ENCODE measurements at regions not wholly inside any gene's neighbourhood (a gene's known extent, or its start where the extent isn't known, plus 50 kb on each side); places are given as distances from the start of the nearest gene placed in this dataset.
"Not testable (repeated sequence)": the region's sequence is repeated elsewhere in the genome, so short reads cannot be mapped to it uniquely, and the experiment has no call there.

DNA sequence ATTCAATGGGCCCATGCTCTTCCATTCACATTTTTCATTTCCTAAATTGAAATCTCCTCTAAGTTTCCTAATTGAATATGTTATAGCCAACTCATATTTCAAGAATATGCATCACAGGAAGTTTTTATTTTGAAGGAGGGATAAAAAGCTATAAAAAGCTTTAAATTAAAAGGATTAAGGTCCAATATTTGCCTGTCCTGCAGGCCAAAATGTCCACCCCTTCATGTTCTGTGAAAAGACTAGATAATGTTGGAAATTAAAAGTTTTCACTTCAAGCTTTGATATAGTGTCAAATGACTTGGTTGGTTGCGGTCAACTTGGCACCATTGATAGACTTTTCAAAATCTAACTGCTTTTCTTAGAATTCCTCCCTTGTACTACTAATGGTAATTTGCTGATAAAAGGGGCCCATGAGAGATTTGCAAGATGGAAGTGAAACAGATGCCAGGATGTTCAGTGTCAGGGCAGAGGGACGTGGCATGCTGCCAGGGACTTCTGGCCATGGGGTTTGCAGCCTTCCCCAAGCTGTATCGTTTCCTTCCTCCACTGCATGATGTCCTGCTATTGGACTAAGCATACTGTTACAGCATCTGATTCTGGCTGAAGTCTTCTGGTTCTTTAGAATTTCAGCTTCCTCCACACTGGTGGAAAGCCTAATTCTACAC lies 547.3 kb upstream of the MIR17HG start:
- no peak for DNase-seq

DNA sequence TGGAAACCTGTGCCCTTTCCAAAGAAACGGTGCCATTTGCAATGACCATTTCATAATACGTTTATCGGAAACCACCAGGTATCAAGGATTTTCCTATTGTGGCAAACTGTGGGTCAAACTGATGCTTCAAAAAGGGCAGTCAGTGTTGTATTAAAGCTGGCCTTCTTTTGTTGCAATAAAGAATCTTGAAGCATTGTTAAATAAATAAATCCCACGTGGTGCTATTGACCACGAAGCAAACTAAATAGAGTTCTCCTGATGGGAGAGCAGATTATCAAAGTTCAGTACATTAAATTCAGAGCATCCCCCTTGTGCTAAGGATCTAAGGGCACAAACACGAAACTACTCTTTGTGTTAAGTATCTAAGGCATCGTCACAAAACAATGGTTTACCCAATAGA lies 545.9 kb upstream of the MIR17HG start:
- no peak for DNase-seq

DNA sequence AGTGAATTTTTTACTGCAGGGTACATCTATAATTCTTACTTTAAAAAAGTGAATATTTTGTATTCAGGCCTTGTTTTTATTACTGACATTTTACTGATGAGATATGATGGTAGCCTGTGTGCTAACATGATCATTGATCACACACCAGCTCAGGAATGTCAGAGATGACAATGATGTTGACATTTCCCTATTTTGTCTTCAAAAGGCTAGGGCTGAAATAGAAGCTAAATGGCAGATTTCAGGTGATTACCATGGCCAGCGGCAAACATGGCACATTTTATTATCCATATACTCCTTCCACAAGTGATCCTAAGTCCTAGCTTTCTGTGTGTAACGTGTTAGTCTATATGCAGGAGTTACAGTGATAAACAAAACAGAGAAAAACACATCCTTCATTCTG lies 544.3 kb upstream of the MIR17HG start:
- DNase-seq: no peak

DNA sequence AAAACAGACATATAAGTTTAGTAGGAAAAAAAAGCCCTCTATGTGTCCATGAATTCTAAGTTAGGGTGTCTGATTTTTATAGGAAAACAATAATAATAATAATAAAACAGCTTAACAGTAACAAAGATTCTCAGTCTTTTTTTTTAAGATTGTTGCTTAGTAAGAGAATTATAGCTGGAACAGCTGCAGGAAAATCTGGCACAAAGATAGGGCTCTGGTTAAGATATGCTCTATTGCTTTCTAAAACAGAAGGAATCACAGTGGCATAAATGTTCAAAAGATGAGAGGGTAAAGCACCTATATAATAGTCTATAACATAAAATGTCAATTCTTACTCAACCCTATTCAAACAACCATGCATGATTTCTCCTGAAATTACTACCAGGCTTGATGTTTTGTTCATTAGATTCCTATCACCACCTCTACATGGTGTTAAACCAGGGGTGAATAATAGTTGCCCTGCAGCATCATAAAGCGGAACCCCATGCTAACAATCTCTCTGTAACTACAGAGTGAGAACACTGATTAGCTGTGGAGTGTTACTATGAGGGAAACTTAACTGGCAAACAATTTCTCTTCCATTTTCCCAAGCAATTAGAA lies 541.4 kb upstream of the MIR17HG start:
- DNase-seq: no peak

DNA sequence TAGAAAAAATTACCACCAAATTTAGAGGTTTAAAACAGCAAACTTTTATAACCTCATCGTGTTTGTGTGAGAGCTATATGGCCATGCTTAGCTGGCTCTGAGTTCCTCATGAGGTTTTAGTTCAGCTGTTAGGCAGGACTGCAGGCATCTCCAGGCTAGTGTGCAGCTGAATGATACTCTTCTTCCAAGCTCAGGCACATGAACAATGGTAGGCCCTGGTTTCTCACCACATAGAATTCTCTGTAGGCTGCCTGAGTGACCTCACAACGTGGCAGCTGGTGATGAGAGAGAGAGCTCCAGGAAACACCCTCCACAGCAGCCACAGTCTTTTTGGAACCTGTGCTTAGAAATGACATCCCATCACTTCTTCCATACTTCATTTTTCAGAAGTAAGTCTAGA lies 540.6 kb upstream of the MIR17HG start:
- no peak for DNase-seq

DNA sequence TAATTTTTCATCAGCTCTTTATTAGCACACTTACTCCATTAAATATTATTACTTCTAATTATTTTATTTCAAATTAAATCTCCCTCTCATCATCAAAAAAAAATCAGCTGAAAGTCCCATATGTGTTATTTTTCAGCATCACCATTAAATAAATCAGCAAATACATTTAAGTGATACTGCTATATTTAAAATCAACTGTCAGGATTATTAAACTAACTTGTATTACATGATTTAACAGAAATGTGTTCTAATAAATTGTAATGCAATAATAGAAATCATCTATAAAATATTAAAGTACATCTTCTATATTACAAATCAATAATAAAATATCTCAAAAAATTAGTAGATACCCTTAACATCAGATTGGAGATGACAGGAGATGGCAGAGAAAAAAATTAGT lies 538.6 kb upstream of the MIR17HG start:
- no peak for DNase-seq

DNA sequence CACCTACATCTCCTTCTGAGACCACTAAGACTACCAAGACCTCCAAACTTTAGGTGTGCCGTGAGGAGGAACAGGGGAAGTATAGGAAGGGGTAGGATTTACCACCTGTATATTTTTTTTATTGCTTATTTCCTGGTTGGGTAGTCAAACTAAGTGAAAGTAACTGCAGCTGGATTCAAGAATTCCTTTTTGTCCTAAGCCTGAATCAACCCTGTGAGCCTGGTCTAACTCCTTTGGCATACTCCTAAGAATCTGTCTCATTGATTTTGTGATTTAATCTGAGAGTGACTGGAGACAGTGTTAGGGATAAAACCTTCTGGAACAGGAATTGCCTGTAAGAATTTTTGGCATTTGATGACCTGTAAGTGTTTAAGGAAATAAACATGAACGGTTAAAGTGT lies 523.5 kb upstream of the MIR17HG start:
- no peak for DNase-seq

DNA sequence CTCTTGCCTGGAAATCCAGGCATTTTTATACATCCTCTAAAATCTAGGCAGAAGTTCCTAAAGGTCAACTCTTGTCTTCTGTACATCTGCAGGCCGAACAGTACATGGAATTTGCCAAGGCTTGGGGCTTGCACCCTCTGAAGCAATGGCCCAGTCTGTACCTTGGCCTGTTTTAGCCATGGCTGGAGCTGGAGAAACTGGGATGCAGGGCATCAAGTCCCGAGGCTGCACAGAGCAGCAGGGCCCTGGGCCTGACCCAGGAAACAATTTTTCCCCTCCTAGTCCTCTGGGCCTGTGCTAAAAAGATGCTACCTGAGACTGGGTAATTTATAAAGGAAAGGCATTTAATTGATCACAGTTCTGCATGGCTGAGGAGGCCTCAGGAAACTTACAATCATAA lies 520.8 kb upstream of the MIR17HG start:
- no peak for DNase-seq

DNA sequence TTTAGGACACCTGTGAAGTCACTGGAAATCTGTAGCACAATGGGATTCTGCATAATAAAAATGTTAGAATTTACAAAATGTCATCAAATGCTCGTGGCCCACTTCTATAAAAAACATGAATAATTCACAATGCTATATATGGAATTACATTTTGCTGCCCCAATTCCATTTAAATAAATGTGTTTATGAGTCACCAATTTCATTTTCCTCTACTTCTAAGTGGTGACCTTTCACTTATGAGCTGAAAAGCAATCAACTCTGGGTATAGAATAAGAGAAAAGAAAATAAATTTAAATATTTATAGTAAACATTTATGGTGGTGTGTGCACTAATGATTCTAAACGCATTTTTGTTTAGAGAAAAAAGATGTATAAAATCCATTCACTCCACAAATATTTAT lies 516.7 kb upstream of the MIR17HG start:
- no peak for DNase-seq

DNA sequence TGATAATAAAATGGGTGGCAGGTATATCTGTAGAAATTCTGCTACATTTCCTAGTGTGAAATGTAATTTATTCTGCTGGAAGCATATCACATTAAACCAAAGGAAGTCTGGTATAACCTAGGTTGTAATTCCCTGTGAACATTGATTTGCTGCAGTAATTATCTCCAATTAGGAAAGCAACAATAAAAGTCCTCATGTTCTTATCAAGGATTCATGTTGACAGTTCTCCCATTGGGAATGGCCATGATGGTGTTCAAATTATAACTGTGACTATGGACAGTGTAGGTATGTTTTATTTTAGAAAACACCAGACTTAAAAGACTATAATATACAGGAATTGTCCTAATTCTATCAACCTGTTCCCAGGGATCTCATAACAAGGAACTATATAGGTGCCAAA lies 513.5 kb upstream of the MIR17HG start:
- no peak for DNase-seq

DNA sequence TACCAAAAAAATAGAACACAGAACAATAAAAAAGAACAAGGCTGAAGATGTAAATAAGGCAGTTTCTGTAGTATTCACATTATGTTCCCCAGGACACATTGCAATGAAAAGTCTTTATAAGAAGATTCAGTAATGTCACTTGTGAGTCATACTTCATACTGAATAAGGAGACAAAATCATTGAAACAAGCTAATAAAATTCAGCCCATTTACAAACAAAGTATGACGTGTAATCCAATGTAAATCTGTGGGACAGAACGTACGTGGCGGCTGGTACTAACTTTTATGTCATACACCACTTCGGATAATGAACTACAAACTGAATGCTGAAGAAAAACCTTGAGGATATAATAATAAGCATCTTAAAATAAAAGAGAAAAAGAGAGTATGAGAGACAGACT lies 512.8 kb upstream of the MIR17HG start:
- DNase-seq: no peak

DNA sequence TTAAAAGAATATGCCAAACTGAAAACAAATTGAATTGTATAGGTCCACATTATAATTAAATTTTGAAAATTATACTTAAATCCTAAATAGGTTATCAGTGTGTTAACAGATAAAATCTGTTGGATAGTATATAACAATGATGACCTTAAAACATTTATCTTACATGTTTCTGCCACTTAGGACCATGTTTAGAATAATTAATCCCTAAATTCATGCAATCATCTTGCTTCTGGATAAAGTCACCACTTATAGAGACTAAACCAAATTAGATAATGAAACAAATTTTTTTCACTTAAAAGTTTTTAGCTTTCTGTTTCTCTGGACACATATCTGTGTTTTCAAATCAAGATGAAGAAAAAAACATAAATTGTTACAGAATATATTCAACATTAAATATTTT lies 511.7 kb upstream of the MIR17HG start:
- no peak for DNase-seq

DNA sequence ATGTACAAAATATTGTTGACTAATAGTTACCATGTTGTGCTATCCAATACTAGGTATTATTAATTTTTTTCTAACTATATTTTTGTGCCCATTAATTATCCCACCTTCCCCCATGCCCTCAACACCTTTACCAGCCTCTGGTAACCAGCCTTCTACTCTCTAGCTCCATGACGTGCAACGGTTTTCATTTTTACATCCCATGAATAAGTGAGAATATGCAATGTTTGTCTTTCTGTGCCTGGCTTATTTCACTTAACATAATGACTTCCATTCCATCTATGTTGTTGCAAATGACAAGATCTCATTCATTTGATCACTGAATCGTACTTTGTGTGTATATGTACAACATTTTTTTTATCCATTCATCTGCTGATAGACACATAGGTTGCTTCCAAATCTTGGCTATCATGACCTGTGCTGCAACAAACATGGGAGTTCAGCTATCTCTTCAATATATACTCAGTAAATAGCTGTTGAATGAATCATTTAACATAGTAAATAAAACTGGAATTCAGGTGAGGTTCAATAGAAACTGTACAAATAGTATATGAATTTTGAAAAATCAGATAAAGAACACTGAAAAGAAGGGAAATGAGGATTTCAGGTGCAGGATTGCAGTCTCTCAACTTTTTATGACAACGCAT lies 509.0 kb upstream of the MIR17HG start:
- no peak for DNase-seq

DNA sequence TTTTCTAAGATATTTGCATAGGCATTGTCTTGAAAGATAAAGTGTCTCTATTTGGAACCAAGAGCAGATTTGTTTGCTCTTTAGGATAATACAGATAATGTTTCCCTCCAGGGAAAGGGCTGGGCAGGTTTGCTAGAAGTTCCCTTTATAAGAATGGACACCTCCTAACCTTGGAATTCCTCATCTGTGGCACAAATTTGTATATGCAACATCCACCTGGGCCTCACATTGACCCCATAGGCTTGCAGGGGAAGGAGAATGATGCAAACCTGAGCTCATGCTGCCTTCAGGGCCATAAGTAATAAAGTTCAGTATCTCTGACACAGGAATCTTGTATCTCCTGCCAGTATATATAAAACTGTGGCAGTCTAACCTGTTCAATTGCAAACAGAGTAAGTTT lies 508.4 kb upstream of the MIR17HG start:
- no peak for DNase-seq

DNA sequence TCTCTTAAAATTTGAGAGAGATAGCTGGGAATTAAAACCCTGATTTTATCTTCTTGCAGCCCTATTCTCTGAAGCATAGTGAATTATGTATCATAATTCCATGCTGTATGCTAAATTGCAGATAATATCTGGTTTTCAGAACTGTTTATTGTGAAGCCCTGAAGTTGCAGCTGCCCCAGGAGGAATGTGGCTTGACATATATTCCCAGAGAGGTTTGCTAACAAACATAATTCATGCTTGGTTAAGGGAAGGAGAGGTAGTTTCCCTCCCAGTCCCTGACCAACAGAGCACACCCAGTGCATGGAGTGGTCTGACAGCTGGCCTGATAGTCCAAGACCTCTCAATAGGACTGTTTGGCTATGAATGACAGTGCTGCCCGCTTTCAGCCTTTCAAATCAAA lies 500.6 kb upstream of the MIR17HG start:
- no peak for DNase-seq

DNA sequence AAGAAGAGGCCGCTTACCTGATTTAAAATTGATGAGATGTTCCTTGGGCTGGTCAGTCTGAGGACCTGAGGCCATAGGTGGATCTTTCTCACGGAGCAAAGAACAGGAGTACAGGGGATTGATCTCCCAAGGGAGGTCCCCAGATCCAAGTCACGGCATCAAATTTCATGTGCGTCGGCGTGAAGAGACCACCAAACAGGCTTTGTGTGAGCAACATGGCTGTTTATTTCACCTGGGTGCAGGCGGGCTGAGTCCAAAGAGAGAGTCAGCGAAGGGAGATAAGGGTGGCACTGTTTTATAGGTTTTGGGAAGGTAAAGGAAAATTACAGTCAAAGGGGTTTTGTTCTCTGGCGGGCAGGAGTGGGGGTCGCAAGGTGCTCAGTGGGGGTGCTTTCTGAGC lies 493.8 kb upstream of the MIR17HG start:
- not testable (repeated sequence) for DNase-seq

DNA sequence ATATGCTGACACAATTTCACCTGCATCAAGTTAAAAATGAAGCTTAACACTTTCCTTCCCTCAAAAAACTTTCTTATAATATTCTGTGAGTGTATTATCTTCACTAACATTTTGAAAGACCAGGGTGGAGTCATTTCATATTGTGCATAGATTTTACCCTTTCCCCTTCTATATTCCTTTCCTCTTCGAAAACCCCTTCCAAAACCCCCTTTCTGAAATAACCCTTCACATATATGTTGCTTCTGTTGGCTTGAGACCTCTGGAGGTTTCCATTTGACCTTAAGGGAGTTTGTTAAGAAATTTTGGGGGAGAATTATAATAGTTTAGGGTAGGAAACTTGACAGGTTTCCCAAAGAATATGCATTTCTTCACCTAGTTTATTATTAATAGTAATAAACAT lies 489.6 kb upstream of the MIR17HG start:
- no peak for DNase-seq

DNA sequence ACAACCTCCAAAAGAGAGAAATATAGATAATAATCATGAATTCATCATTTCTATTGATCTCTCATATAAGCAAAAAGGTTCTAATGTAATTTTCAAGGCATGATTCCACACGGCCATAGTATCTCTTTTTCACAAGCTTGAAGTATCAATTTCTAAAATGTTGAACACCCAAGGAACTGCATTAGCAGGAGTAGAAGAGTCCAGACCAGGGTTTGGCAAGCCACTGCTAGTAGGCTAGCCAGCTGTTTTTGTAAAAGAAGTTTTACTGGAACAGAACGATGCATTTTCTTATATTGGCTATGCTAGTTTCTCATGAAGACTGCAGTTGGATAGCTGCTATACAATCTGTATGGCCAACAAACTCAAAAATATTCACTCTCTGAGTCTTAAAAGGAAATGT lies 481.5 kb upstream of the MIR17HG start:
- no peak for DNase-seq

DNA sequence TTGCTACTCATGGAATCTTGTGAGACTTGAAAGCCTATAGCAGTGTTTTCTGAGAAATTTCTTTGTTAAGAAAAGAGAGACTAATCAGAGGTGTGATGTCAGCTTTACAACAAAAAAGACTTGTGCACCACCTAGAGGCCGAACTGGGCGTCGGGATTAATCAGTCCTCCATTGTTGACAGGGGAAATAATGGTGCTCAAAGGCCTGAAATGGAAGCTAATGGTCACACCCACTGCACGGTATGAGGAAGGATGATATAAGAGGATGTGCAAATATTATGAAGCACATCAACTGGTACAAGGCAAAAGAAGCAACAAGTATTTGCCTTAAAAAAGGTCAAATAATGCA lies 480.2 kb upstream of the MIR17HG start:
- DNase-seq: peak; percentile 29

DNA sequence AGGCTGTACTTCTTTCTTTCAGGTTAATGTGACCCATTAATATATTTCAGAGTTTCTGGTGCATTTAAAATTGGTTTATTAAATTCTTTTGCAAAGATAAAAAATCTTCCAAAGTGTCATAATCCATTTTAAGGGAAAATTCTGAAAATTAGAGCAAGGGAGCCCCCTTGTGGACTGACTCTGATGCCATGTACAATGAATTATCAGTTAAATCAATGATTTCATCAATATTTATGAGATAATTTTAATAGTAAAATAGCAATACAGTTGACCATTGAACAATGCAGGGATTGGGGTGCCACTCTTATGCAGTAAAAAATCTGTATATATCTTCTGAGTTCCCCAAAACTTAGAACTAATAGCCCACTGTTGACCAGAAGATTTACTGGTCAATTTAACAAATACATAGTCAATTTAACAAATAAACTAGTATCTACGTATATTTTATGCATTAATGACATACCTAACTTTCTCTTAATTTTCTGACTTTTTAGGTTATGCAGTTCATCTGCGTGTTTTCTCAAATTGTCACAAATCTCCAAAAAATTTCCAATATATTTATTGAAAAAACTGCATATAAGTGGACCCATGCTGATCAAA lies 479.1 kb upstream of the MIR17HG start:
- DNase-seq: no peak

DNA sequence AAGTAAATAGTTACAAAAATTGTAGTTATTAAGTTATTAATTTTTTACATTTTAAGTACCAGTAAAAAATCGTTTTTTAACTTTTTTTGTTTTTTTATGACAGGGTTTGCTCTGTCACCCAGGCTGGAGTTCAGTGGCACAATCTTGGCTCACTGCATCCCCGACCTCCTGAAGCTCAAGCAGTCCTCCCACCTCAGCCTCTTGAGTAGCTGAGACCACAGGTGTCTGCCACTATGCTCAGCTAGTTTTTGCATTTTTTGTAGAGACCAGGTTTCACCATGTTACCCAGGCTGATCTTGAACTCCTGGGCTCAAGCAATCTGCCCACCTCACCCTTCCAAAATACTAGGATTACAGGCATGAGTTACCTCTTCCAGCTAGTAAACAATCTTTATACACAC lies 477.9 kb upstream of the MIR17HG start:
- no peak for DNase-seq

DNA sequence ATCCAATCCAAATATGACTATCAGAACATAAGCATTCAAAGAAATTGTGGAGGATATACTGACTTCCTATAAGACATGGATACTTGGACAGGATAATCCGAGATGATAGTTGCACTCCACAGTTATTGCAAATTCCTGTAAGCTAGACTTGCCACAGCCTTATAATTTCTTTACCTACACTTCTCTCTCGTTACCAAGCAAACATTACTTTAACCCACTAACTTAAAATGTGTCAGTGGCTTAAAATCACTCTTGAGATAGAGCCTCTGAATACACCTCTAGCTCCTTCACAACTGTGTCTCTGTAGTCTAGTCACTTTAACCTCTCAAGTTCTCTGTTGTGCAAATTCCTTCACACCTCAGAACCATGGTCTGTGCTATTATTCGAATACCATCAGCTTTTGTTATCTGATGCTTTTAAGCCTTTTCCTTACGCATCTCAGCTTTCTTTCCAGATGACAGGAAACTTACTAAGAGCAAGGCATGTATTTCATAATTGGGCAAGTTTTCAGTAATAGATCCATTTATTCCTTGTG lies 474.9 kb upstream of the MIR17HG start:
- DNase-seq: no peak

DNA sequence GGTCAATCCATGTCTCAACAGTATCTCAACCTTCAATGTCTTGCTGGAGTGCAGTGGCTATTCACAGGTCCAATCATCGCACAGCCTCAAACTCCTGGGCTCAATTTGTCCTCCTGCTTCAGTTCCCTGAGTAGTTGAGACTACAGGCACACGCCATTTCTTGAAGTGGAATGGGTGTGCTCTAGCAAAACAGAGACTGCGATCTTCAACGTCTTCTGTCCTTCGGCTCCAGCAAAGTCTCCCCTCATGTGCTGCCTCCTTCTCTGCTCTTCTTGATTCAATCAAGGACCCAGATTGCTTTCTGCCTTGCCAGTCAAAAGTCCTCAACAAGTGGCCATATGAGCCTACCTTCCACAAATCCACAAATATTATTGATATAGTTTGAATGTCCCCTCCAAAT lies 466.7 kb upstream of the MIR17HG start:
- DNase-seq: no peak

DNA sequence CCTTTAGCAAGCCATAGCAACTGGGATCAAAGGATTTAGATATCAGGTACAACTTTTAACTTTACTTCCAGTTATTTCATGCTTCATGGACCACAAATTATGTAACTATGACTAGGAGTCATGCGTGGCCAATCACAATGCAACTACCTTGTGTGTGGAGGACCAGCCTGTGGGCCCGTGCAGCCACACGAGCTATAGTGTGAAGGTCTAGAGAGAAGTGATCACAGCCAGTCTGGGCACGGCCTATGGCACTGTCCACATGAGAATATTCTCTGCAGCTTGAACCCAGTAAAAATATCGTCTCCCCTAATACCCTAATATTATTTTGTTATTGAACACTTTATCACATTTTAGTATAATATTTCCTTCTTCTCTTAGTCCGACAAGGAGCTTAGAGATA lies 464.9 kb upstream of the MIR17HG start:
- DNase-seq: no peak
